ENCODE measurements at regions not wholly inside any gene's neighbourhood (a gene's known extent, or its start where the extent isn't known, plus 50 kb on each side); places are given as distances from the start of the nearest gene placed in this dataset.

GRCh38 chr15:31752905-31753304 is 277.4 kb upstream of the CHRNA7 start:
- no peak for DNase-seq (ENCODE audit: low read depth in 2 of 2)

GRCh38 chr15:31758126-31758525 is 272.2 kb upstream of the CHRNA7 start:
- no peak for DNase-seq (ENCODE audit: low read depth in 2 of 2)

GRCh38 chr15:31768055-31768454 is 262.3 kb upstream of the CHRNA7 start:
- DNase-seq (ENCODE audit: low read depth in 2 of 2), result no peak

GRCh38 chr15:31774045-31774444 is 256.3 kb upstream of the CHRNA7 start:
- no peak for DNase-seq (ENCODE audit: low read depth in 2 of 2)

- no peak for DNase-seq (ENCODE audit: low read depth in 2 of 2)
Measured at GRCh38 chr15:31776039-31776438, 254.3 kb upstream of the CHRNA7 start.

- no peak for DNase-seq (ENCODE audit: low read depth in 2 of 2)
Measured at GRCh38 chr15:31781261-31781660, 249.1 kb upstream of the CHRNA7 start.

- DNase-seq (ENCODE audit: low read depth in 2 of 2), result no peak
Measured at GRCh38 chr15:31782016-31782783, 248.1 kb upstream of the CHRNA7 start.

GRCh38 chr15:31782951-31783350 is 247.4 kb upstream of the CHRNA7 start:
- no peak for DNase-seq (ENCODE audit: low read depth in 2 of 2)

GRCh38 chr15:31786360-31786759 is 244.0 kb upstream of the CHRNA7 start:
- DNase-seq (ENCODE audit: low read depth in 2 of 2), result no peak

GRCh38 chr15:31788104-31788503 is 242.2 kb upstream of the CHRNA7 start:
- DNase-seq (ENCODE audit: low read depth in 2 of 2), result no peak

GRCh38 chr15:31792611-31793199 is 237.6 kb upstream of the CHRNA7 start:
- no peak for DNase-seq (ENCODE audit: low read depth in 2 of 2)

- DNase-seq (ENCODE audit: low read depth in 2 of 2), result no peak
Measured at GRCh38 chr15:31799319-31799714, 231.0 kb upstream of the CHRNA7 start.

- DNase-seq (ENCODE audit: low read depth in 2 of 2), result no peak
Measured at GRCh38 chr15:31799715-31800321, 230.5 kb upstream of the CHRNA7 start.

- DNase-seq (ENCODE audit: low read depth in 2 of 2), result no peak
Measured at GRCh38 chr15:31801152-31801551, 229.2 kb upstream of the CHRNA7 start.

GRCh38 chr15:31802761-31803160 is 227.6 kb upstream of the CHRNA7 start:
- DNase-seq (ENCODE audit: low read depth in 2 of 2), result no peak

- no peak for DNase-seq (ENCODE audit: low read depth in 2 of 2)
Measured at GRCh38 chr15:31803388-31803884, 226.9 kb upstream of the CHRNA7 start.

- no peak for DNase-seq (ENCODE audit: low read depth in 2 of 2)
Measured at GRCh38 chr15:31805090-31805662, 225.1 kb upstream of the CHRNA7 start.

GRCh38 chr15:31806106-31806505 is 224.2 kb upstream of the CHRNA7 start:
- DNase-seq (ENCODE audit: low read depth in 2 of 2), result no peak

GRCh38 chr15:31811641-31812040 is 218.7 kb upstream of the CHRNA7 start:
- no peak for DNase-seq (ENCODE audit: low read depth in 2 of 2)

- DNase-seq (ENCODE audit: low read depth in 2 of 2), result no peak
Measured at GRCh38 chr15:31814082-31814481, 216.2 kb upstream of the CHRNA7 start.

GRCh38 chr15:31815411-31816155 is 214.7 kb upstream of the CHRNA7 start:
- no peak for DNase-seq (ENCODE audit: low read depth in 2 of 2)

- DNase-seq (ENCODE audit: low read depth in 2 of 2), result no peak
Measured at GRCh38 chr15:31822463-31822862, 207.9 kb upstream of the CHRNA7 start.
